ENCODE measurements at regions not wholly inside any gene's neighbourhood (a gene's known extent, or its start where the extent isn't known, plus 50 kb on each side); places are given as distances from the start of the nearest gene placed in this dataset.

DNA sequence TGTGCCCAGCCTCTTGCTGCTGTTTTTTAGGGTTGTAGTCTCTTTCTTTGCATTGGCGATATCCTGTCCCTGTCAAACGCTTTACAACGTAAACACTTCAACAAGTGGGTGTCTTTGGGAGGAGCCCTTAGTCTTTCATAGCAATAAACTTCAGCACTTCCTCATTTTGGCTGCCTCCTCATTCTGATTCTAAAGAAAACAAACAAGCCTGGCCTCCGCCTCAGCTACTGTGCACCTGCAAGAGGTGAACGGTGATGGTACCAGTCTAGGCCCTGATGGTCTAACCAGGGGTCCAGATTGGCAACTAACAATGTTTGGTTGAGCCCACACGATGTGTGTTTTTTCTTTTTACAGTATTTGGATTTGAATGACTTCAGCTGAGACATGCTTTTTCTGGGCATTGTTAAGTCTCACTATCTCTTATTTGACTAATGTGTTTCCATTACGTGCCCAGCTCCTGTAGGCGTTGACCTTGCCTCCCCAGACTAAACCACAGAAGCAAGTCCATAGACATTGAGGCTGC is 53.2 kb upstream of the CUL3 start:
- TF ChIP-seq, protein P1, sequence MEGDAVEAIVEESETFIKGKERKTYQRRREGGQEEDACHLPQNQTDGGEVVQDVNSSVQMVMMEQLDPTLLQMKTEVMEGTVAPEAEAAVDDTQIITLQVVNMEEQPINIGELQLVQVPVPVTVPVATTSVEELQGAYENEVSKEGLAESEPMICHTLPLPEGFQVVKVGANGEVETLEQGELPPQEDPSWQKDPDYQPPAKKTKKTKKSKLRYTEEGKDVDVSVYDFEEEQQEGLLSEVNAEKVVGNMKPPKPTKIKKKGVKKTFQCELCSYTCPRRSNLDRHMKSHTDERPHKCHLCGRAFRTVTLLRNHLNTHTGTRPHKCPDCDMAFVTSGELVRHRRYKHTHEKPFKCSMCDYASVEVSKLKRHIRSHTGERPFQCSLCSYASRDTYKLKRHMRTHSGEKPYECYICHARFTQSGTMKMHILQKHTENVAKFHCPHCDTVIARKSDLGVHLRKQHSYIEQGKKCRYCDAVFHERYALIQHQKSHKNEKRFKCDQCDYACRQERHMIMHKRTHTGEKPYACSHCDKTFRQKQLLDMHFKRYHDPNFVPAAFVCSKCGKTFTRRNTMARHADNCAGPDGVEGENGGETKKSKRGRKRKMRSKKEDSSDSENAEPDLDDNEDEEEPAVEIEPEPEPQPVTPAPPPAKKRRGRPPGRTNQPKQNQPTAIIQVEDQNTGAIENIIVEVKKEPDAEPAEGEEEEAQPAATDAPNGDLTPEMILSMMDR (IDR thresholded peaks at IDR 0.05; ENCODE audit: poor library complexity, severe bottlenecking), result no peak
- Histone ChIP-seq H3K36me3 (ENCODE audit: low read depth) (no peaks in the 10 kb centered on the region), H3K27ac (ENCODE audit: poor library complexity, severe bottlenecking) (no peak overlapping the region), H3K4me1 (ENCODE audit: insufficient read depth, poor library complexity, severe bottlenecking) (no peaks in the 10 kb centered on the region), H3K4me3 (ENCODE audit: severe bottlenecking) (no peak overlapping the region), H3K27me3 (ENCODE audit: insufficient read depth, poor library complexity, severe bottlenecking) (no peaks in the 10 kb centered on the region), H3K9me3 (ENCODE audit: severe bottlenecking) (no peaks in the 10 kb centered on the region)
- no peak for ATAC-seq (ENCODE audit: low read depth)
- DNase-seq (ENCODE audit: low spot score), result no peak

Data from RWPE2 (cell line).